ENCODE measurements at regions not wholly inside any gene's neighbourhood (a gene's known extent, or its start where the extent isn't known, plus 50 kb on each side); places are given as distances from the start of the nearest gene placed in this dataset.

- TF ChIP-seq ZNF138 (CRISPR knock-in tag; conservative IDR thresholded peaks at IDR 0.05) = no peak
- no peak for TF ChIP-seq ETV6 (CRISPR knock-in tag; IDR thresholded peaks at IDR 0.05)
- no peak for TF ChIP-seq MXD4 (CRISPR knock-in tag; IDR thresholded peaks at IDR 0.05; ENCODE audit: borderline replicate concordance)
- no peak for TF ChIP-seq TEAD4 (CRISPR knock-in tag; IDR thresholded peaks at IDR 0.05)
- no peak for TF ChIP-seq ZNF317 (CRISPR knock-in tag; IDR thresholded peaks at IDR 0.05; ENCODE audit: borderline replicate concordance, low read depth)
- TF ChIP-seq CREB1 (CRISPR knock-in tag; IDR thresholded peaks at IDR 0.05) = no peak
- TF ChIP-seq PRRX2 (CRISPR knock-in tag; IDR thresholded peaks at IDR 0.05) = no peak
- TF ChIP-seq HMGXB4 (CRISPR knock-in tag; IDR thresholded peaks at IDR 0.05) = no peak
These were observed 62.8 kb downstream of the FBXO5 start (continued) for GRCh38 chr6:152920016-152920415.
